ENCODE measurements at regions not wholly inside any gene's neighbourhood (a gene's known extent, or its start where the extent isn't known, plus 50 kb on each side); places are given as distances from the start of the nearest gene placed in this dataset.

DNA sequence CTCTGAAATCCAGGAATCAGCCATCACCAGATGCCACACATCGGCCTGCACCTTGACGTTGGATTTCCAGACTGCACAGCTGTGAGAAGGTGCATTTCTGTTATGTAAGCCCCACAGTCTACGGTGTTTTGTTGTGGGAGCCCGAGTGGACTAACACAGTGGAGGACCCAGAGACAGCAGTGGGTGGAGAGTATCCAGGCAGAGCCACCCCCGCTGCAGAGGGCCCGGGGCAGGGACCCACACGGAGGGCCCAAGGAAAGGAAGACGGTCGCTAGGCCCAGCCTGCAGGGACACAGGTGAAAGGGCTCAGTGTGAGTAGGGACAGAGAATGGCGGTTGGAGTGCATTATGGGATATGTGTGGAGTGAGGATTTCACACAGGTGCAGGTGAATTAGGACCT, 288.3 kb upstream of the AJAP1 start:
- H3K27me3 Mint-ChIP-seq (ENCODE audit: insufficient read depth), result no peaks in the 10 kb centered on the region
- H3K27ac Mint-ChIP-seq, result no peak overlapping the region
- TF ChIP-seq, protein P1, sequence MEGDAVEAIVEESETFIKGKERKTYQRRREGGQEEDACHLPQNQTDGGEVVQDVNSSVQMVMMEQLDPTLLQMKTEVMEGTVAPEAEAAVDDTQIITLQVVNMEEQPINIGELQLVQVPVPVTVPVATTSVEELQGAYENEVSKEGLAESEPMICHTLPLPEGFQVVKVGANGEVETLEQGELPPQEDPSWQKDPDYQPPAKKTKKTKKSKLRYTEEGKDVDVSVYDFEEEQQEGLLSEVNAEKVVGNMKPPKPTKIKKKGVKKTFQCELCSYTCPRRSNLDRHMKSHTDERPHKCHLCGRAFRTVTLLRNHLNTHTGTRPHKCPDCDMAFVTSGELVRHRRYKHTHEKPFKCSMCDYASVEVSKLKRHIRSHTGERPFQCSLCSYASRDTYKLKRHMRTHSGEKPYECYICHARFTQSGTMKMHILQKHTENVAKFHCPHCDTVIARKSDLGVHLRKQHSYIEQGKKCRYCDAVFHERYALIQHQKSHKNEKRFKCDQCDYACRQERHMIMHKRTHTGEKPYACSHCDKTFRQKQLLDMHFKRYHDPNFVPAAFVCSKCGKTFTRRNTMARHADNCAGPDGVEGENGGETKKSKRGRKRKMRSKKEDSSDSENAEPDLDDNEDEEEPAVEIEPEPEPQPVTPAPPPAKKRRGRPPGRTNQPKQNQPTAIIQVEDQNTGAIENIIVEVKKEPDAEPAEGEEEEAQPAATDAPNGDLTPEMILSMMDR (IDR thresholded peaks at IDR 0.05), result no peak
- H3K9me3 Mint-ChIP-seq, result peaks cover 38% of the 10 kb centered on the region
- DNase-seq, result no peak
- H3K4me1 Mint-ChIP-seq (ENCODE audit: low read depth), result no peaks in the 10 kb centered on the region
- H3K36me3 Mint-ChIP-seq (ENCODE audit: low read depth), result peaks cover 7% of the 10 kb centered on the region; the same call in 1 of the 2 replicates
- H3K4me3 Mint-ChIP-seq, result no peak overlapping the region

DNA sequence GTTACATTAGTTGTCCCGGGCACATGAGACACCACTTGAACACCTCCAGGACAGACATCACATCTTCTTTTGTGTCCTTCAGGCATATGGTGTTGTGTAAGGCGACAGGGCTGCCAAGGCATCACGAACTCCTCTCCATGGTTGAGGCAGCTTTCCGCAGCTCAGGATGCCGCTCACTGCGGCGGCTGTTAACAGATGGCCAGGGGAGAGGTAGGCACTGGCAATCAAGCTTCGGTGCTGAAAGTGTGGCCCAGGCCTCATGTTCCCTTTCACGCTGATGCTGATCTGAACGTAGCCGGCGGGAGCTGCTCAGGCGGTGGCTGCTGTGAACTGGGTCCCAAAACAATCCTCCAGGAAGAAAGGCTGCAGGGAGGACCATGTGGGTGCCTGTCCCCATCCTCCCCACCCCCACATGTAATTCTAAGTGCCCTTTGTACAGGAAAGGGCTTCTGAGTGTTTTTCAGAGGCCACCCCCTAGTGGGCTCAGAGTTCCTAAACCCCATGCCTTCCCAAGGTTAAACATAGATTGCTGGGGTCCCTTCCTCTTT, 287.1 kb upstream of the AJAP1 start:
- Mint-ChIP-seq H3K27ac (no peak overlapping the region), H3K4me3 (no peak overlapping the region), H3K9me3 (peaks cover 33% of the 10 kb centered on the region), H3K36me3 (ENCODE audit: low read depth) (no peaks in the 10 kb centered on the region; the same call in 1 of the 2 replicates), H3K4me1 (ENCODE audit: low read depth) (no peaks in the 10 kb centered on the region), H3K27me3 (ENCODE audit: insufficient read depth) (no peaks in the 10 kb centered on the region)
- TF ChIP-seq, protein P1 (IDR thresholded peaks at IDR 0.05), result no peak
- no peak for DNase-seq

DNA sequence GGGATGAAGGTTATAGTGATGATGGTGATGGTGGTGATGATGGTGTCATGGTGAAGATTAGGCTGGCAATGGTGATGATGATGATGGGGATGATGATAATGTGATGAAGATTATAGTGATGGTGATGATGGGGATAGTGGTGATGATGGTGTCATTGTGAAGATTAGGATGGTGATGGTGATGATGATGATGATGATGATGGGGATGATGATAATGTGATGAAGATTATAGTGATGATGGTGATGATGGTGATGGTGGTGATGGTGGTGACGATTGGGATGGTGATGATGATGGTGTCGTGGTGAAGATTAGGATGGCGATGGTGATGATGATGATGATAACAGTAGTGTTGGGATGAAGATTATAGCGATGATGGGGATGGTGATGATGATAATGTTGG, 285.1 kb upstream of the AJAP1 start:
- Mint-ChIP-seq H3K4me3 (no peak overlapping the region), H3K36me3 (ENCODE audit: low read depth) (no peaks in the 10 kb centered on the region), H3K27me3 (ENCODE audit: insufficient read depth) (no peaks in the 10 kb centered on the region; the same call in 1 of the 2 replicates), H3K4me1 (ENCODE audit: low read depth) (no peaks in the 10 kb centered on the region), H3K9me3 (peaks cover 35% of the 10 kb centered on the region), H3K27ac (no peak overlapping the region)
- TF ChIP-seq, protein P1 (IDR thresholded peaks at IDR 0.05), result no peak
- no peak for DNase-seq

DNA sequence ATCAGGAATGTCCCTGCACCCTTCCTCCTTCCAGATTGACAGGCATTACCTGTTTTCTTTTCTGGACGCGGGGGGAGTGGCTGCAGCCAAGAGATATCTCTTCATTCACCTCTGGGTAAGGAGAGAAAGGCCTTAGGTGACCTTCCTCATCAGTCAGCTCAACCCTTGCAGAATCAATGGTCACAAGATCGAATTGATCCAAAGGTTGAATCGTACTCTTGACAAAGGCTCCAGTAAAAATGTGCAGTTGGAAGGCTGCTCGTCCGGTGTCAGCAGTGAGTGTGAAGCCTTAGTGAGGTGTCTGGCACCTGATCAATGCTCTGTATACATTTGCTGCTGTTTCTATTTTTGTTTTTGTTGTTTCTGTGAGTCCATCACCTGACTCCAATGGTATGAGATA, 282.6 kb upstream of the AJAP1 start:
- Mint-ChIP-seq H3K4me3 (no peak overlapping the region), H3K27me3 (ENCODE audit: insufficient read depth) (no peaks in the 10 kb centered on the region; the same call in 1 of the 2 replicates), H3K36me3 (ENCODE audit: low read depth) (0 out of 2 replicates have a peak, but pooled peaks cover 8% of the 10 kb centered on the region), H3K9me3 (peaks cover 49% of the 10 kb centered on the region), H3K4me1 (ENCODE audit: low read depth) (no peaks in the 10 kb centered on the region), H3K27ac (no peak overlapping the region)
- TF ChIP-seq, protein P1 (IDR thresholded peaks at IDR 0.05), result no peak
- no peak for DNase-seq

DNA sequence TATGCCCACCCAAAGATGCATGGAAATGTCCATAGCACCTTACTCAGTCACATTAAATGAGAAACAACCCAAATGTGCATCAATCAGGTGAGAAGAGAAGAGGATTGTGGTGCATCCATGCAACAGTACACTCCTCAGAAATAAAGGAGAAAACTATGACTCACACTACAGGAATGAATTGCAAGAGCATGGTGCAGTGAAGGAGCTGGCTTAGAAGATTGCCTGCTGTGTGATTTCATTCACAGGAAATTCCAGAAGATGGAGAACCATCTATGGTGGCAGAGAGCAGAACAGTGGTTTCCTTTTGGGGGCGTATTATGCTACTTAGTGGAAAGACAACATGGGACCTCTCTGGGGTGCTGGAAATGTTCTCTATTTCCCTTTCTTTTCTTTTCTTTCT, 278.6 kb upstream of the AJAP1 start:
- Mint-ChIP-seq H3K27ac (no peak overlapping the region), H3K36me3 (ENCODE audit: low read depth) (0 out of 2 replicates have a peak, but pooled peaks cover 8% of the 10 kb centered on the region), H3K9me3 (peaks cover 80% of the 10 kb centered on the region), H3K4me3 (no peak overlapping the region), H3K27me3 (ENCODE audit: insufficient read depth) (no peaks in the 10 kb centered on the region; the same call in 1 of the 2 replicates), H3K4me1 (ENCODE audit: low read depth) (no peaks in the 10 kb centered on the region)
- TF ChIP-seq, protein P1 (IDR thresholded peaks at IDR 0.05), result no peak
- DNase-seq, result no peak
